Activated B cell treated with CpG ODN at 0.5 μM for 24 hours (primary cell): ENCODE measurements at regions not wholly inside any gene's neighbourhood (a gene's known extent, or its start where the extent isn't known, plus 50 kb on each side); places are given as distances from the start of the nearest gene placed in this dataset.

Source experiments
- ATAC-seq: fragments of 200-7000 bp; cut with Tn5 transposase; one replicate; pipeline ENCODE4 v1.10.0; 2021; ENCODE audit warnings: low read depth, mild to moderate bottlenecking, moderate library complexity
- CTCF ChIA-PET: fragments of 350-600 bp; sonication (Branson Sonifier 250); formaldehyde crosslinking; loops from one replicate; lab custom pipeline; 2021; ENCODE audit warnings: antibody characterized with exemption; lab: Charles Lee
- POLR2A ChIA-PET: fragments of 350-600 bp; sonication (Branson Sonifier 250); formaldehyde crosslinking; loops from one replicate; lab custom pipeline; 2021; ENCODE audit warnings: antibody characterized with exemption; lab: Charles Lee
- DNase-seq: peaks from one replicate; pipeline ENCODE4 v3.0.0; 2022
- H3K27ac Mint-ChIP-seq: one replicate; pipeline ENCODE4 v1.8.0; 2020; ENCODE audit warnings: mixed read lengths
- H3K27me3 Mint-ChIP-seq: one replicate; pipeline ENCODE4 v1.8.0; 2021; ENCODE audit warnings: mixed read lengths
- H3K36me3 Mint-ChIP-seq: one replicate; pipeline ENCODE4 v1.8.0; 2021; ENCODE audit warnings: low read depth, mixed read lengths
- H3K4me1 Mint-ChIP-seq: one replicate; pipeline ENCODE4 v1.8.0; 2021; ENCODE audit warnings: mixed read lengths
- H3K4me3 Mint-ChIP-seq: one replicate; pipeline ENCODE4 v1.8.0; 2020; ENCODE audit warnings: mild to moderate bottlenecking, mixed read lengths
- H3K9me3 Mint-ChIP-seq: one replicate; pipeline ENCODE4 v1.8.0; 2020; ENCODE audit warnings: mixed read lengths
- intact Hi-C: fragments of 100-400 bp; cut with micrococcal nuclease; formaldehyde crosslinking; loops from one replicate; pipeline ENCODE4 v1.15.1; 2024
- TF ChIP-seq, protein P1 (sequence below): fragments of 200-600 bp; IDR thresholded peaks from one replicate; pipeline ENCODE4 v1.8.0; 2022; ENCODE audit warnings: antibody characterized with exemption, mild to moderate bottlenecking

DNA sequence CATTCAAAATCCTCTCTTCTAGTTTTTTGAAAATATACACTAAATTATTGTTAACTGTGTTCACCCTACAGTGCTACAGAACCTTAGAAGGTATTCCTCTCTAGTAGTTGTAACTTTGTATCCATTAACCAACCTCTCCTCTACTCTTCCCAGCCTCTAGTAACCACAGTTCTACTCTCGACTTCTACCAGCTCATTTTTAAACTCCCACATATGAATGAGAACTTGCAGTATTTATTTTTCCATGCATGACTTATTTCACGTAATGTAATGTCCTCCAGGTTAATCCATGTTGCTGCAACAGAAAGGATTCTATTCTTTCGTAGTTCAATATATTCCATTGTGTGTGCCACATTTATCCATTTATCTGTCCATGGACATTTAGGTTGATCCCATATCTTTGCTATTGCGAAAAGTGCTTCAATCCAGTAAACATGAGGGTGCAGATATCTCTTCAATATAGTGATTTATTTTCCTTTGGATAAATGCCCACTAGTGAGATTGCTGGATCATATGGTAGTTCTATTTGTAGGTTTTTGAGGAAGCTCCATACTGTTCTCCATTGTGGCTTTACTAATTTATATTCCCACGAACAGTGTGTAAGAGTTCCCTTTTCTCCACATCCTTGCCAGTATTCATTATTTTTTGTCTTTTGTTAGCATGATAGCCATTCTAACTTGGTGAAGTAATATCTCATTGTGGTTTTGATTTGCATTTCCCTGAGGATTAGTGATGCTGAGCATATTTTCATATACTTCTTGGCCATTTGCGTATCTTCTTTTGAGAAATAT lies 113.7 kb upstream of the SMAD3 start:
- H3K9me3 Mint-ChIP-seq = no peaks in the 10 kb centered on the region
- H3K27ac Mint-ChIP-seq = no peak overlapping the region
- TF ChIP-seq, protein P1, sequence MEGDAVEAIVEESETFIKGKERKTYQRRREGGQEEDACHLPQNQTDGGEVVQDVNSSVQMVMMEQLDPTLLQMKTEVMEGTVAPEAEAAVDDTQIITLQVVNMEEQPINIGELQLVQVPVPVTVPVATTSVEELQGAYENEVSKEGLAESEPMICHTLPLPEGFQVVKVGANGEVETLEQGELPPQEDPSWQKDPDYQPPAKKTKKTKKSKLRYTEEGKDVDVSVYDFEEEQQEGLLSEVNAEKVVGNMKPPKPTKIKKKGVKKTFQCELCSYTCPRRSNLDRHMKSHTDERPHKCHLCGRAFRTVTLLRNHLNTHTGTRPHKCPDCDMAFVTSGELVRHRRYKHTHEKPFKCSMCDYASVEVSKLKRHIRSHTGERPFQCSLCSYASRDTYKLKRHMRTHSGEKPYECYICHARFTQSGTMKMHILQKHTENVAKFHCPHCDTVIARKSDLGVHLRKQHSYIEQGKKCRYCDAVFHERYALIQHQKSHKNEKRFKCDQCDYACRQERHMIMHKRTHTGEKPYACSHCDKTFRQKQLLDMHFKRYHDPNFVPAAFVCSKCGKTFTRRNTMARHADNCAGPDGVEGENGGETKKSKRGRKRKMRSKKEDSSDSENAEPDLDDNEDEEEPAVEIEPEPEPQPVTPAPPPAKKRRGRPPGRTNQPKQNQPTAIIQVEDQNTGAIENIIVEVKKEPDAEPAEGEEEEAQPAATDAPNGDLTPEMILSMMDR = no peak
- intact Hi-C loops = loop anchor here (1.0 kb wide), 1 partner anchor 130 kb away; no protein-coding TSS in a partner anchor
- no peak overlapping the region for H3K4me3 Mint-ChIP-seq
- ChIA-PET POLR2A (no interaction called here), CTCF (no interaction called here)
- H3K4me1 Mint-ChIP-seq = peaks cover 20% of the 10 kb centered on the region
- no peak for DNase-seq
- peak; percentile 42 for ATAC-seq
- H3K36me3 Mint-ChIP-seq = no peaks in the 10 kb centered on the region
- peaks cover 22% of the 10 kb centered on the region for H3K27me3 Mint-ChIP-seq

- peaks cover 22% of the 10 kb centered on the region for H3K27me3 Mint-ChIP-seq
- no peaks in the 10 kb centered on the region for H3K36me3 Mint-ChIP-seq
- TF ChIP-seq, protein P1 = no peak
- no peaks in the 10 kb centered on the region for H3K9me3 Mint-ChIP-seq
- peaks cover 14% of the 10 kb centered on the region for H3K4me1 Mint-ChIP-seq
- no peak overlapping the region for H3K4me3 Mint-ChIP-seq
- ChIA-PET CTCF (no interaction called here), POLR2A (interaction anchor here (1.0 kb wide), 1 partner anchor 113 kb away, joined by 4 read pairs; the partner anchor contains the start of gene SMAD3)
- ATAC-seq = no peak
- no peak for DNase-seq
- intact Hi-C loops = loop anchor here (1.0 kb wide), 1 partner anchor 128 kb away; no protein-coding TSS in a partner anchor
- H3K27ac Mint-ChIP-seq = no peak overlapping the region
Measured at GRCh38 chr15:66952756-66953522, 112.5 kb upstream of the SMAD3 start.

DNA sequence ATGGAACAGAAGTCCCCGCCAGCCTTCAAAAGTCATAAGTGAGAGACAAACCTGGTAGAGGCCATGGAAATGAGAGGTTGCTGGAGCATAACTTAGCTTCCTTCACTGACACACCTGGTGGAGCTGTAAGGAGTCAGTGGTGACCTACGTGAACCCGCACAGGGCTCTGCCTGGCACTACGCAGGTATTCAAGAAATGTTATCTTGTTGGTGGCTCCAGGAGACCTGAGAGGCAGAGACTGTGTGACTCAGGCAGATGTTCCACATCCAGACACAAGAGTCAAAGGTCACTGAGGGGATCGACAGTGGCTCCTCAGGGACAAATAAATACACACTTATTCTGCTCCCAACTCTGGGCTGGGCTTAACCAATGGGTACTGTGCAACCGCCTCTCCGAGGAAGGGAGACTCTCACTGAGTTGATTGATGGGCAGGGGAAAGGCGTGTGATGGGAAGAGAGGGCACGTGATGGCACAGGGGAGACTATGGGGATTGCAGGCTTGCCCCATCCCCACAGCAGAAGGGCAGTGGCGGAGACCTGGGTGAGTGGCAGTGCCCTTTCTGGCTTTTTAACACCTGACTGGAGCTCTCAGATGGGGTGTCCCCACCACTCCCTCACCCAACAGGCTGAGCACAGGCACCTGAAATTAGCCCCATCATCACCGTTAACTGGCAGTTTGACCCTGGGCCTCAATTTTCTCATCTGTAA lies 111.7 kb upstream of the SMAD3 start:
- ATAC-seq (no peak), DNase-seq (no peak)
- TF ChIP-seq, protein P1 = no peak
- Mint-ChIP-seq H3K27ac (no peak overlapping the region), H3K9me3 (no peaks in the 10 kb centered on the region), H3K27me3 (peaks cover 24% of the 10 kb centered on the region), H3K4me3 (no peak overlapping the region), H3K4me1 (peaks cover 14% of the 10 kb centered on the region), H3K36me3 (no peaks in the 10 kb centered on the region)
- POLR2A ChIA-PET = interaction anchor here (1.0 kb wide), 1 partner anchor 112 kb away, joined by 4 read pairs; the partner anchor contains the start of gene SMAD3
- intact Hi-C loops = no loop called here
- CTCF ChIA-PET = no interaction called here

DNA sequence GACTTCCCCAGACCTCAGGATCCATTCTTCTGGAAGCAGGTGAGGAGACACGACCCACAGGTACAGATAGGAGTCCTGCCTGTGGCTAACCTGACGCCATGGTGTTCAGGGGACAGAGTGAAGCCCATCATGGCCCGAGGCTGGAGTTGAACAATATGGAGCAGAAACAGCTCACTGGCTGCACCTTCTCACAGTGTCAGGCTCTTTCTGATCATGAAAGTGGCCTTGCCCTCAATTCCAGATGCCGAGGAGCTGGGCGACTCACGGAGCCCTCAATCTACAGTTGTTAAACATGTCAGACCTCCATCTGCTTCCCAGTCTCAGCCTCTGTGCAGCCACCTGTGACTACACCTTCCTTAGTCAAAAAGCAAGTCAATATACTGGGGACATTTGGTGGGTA lies 110.8 kb upstream of the SMAD3 start:
- ATAC-seq (no peak), DNase-seq (no peak)
- ChIA-PET POLR2A (interaction anchor here (0.6 kb wide), 1 partner anchor 83 kb away, joined by 3 read pairs; no protein-coding TSS in a partner anchor), CTCF (no interaction called here)
- H3K4me3 Mint-ChIP-seq = no peak overlapping the region
- peaks cover 24% of the 10 kb centered on the region for H3K27me3 Mint-ChIP-seq
- TF ChIP-seq, protein P1 = no peak
- H3K36me3 Mint-ChIP-seq = no peaks in the 10 kb centered on the region
- intact Hi-C loops = no loop called here
- H3K9me3 Mint-ChIP-seq = no peaks in the 10 kb centered on the region
- no peak overlapping the region for H3K27ac Mint-ChIP-seq
- peaks cover 14% of the 10 kb centered on the region for H3K4me1 Mint-ChIP-seq
